GM18519 (cell line): ENCODE measurements at regions not wholly inside any gene's neighbourhood (a gene's known extent, or its start where the extent isn't known, plus 50 kb on each side); places are given as distances from the start of the nearest gene placed in this dataset.
"Not testable (repeated sequence)": the region's sequence is repeated elsewhere in the genome, so short reads cannot be mapped to it uniquely, and the experiment has no call there.

Source experiments
- ATAC-seq: cut with Tn5 transposase; IDR thresholded peaks from one replicate; pipeline ENCODE4 v1.9.1; 2021; ENCODE audit warnings: mild to moderate bottlenecking, moderate library complexity; ENCODE audit not compliant: unreplicated experiment, low FRiP score

GRCh38 chr19:28297036-28297435, 915.9 kb downstream of the UQCRFS1 start:
- no peak for ATAC-seq

DNA sequence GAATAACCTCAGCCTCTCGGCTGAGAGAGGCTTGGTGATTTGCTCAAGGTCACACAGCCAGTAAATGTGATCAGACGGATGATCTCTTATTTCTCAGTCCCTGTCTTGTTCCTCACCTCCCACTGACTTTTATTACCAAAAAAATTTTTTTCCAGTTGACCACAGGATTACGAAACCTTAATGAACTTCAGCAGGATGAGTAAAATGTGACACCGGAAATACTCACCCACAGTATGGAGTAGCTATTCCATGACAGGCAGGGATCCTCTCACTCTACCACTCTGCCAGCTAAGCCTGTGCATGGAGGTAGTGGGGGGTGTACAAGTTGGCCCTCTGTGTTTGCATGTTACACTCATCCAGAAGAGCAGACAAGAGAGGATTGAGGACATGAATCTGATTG, 916.4 kb downstream of the UQCRFS1 start:
- ATAC-seq: no peak

GRCh38 chr19:28294975-28295374, 918.0 kb downstream of the UQCRFS1 start:
- not testable (repeated sequence) for ATAC-seq

GRCh38 chr19:28294395-28294794, 918.6 kb downstream of the UQCRFS1 start:
- ATAC-seq: no peak

GRCh38 chr19:28293685-28294084, 919.3 kb downstream of the UQCRFS1 start:
- ATAC-seq: no peak

DNA sequence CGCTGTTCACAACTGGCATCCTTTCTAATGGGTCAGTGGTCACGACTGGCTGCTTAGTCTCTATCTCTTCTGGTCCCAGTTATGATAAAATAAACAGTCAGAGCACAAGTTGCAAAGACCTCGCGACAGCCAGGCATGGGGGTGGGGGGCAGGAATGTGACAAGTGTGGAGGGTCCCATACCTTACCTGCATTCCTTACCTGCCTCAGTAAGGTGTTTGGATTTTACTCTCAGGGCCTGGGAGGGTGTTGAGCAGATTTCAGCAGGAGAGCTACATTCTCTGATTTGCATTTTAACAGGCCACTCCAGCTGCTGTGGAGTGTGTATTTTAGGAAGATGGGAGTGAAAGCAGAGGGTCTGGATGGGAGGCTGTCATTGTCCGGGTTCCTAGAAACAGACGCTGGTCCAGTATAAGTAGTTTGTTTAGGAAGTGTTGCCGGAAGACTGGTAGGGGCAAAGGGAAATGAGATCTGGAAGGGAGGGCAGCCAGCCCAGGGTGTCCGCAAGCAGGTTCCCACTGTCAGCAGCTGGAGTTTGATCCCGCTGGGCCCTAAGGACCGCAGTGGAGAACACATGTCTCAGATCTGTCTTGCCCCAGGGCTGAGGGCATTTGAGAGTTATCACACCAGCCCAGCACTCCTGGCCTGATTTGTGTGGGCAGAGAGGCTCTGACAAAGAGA, 920.0 kb downstream of the UQCRFS1 start:
- ATAC-seq: no peak

DNA sequence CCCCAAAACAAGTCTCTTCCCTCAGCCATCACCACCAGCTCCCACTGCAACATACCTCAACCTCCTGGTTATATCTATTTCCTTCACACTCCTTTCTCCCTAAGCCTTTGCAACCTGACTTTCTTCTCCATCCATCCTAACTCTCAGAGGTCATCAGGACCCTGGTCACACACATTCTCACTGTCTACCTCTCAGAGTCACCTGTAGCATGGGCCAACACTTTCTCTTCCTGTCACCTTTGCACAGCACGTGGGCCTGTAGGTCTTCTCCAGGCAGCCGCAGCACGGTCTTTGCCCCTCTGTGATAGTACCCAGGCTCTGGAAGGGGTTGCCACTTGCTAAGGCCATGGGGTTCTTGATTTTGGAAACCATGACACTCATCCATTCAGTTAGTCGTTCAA, 921.1 kb downstream of the UQCRFS1 start:
- no peak for ATAC-seq

DNA sequence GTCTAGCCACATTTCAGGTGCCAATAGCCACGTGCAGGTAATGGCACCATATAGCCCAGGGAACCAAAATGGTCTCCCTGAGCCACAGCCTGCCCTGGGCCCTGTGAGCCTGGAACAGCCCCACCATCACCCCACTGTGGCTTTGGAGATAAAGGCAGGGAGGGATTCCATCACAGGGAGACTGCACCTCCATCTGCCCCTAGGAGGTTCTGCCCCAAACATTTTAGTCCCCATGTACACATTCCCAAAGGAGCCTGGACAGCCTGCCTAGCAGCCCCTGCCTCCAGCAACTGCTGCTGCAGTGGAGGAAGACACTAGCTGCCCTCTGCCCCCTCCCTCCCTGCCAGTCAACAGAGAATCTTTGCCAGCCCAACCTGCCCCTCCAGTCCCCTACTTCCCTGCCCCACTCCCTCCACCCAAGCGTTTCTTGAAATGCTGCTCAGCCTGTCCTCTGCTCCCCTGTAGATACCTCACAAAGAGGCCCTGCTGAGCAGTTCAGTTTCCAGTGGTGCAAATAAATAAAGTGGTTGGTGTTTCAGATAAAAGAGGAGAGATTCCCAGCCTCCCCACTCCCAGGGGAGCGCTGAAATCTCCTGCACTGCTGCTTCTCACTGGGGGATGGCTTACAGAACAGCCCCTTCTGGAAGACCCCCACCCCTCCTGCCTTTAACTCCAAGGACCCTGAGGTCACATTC, 921.8 kb downstream of the UQCRFS1 start:
- no peak for ATAC-seq

- ATAC-seq: no peak
Observed at GRCh38 chr19:28289295-28290063, 923.5 kb downstream of the UQCRFS1 start.

GRCh38 chr19:28288572-28289264, 924.2 kb downstream of the UQCRFS1 start:
- ATAC-seq: no peak

- ATAC-seq: no peak
Observed at GRCh38 chr19:28285917-28286316, 927.0 kb downstream of the UQCRFS1 start.

DNA sequence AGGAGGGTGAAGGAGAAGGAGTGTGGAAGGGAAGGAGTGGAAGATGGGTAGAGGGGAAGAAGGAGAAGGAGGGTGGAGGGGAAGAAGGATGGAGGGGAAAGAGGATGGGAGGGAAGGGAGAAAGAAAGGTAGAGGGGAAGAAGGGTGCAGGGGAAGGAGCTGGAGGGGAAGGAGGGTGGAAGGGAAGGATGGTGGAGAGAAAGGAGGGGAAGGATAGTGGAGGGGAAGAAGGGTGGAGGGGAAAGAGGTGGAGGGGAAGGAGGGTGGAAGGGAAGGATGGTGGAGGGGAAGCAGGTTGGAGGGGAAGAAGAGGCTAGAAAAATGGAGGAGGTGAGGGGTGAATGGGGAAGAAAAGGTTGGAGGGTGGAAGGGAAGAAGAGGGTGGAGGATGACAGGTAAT, 927.9 kb downstream of the UQCRFS1 start:
- ATAC-seq: no peak

DNA sequence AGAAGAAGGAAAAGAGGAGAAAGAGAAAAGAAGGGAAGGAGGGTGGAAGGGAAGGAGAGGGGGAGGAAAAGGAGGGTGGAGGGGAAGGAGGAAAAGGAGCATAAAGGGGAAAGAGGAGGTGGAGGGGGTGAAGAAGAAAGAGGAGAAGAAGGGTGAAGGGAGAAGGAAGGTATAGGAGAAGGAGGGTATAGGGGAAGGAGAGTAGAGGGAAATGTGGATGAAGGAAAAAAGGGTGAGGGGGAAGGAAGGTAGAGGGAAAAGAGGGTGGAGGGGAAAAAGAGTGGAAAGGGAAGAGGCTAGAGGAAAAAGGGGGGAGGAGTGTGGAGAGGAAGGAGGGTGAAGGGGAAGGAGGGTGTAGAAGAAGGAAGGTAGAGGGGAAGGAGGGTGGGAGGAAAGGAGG, 928.6 kb downstream of the UQCRFS1 start:
- no peak for ATAC-seq

DNA sequence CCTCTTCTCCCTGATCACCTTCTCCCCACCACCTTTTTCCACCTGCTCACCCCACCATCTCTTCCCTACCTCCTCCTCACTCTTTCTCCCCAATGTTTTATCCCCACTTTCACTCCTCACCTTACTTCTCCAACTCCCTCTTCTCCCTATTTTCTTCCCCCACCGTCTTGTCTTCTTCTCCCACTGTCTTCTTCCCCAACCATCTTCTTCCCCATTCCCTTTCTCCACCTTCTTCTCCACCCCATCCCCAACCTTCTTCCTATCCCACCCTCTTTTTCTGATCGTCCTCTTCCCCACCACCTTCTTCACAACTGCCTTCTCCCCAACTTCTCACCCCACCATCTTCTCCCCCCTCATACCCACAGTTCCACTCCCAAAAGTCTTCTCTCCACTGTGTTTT, 929.4 kb downstream of the UQCRFS1 start:
- ATAC-seq: no peak

- ATAC-seq: no peak
Observed at GRCh38 chr19:28281676-28282075, 931.3 kb downstream of the UQCRFS1 start.

- no peak for ATAC-seq
Observed at GRCh38 chr19:28264556-28264955, 948.4 kb downstream of the UQCRFS1 start.

DNA sequence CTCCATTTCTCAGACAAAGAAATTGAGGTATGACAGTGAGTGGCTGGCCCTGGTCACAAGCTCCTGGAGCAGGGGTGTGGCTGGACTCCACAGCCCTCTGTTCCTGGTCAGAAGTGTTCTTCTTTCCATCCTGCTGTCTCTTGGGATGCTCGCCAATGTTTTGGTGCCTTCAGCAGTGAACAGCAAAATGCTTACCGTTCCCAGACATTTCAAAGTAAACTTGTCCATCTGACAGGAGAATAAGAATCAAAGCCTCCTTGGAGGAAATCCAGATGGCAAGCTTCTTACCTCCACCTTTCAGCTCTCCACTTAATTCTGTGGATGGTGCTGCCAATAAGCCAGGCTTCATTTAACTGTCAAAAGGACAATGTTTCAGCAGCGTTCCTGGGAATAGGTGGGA, 954.1 kb downstream of the UQCRFS1 start:
- ATAC-seq: no peak

DNA sequence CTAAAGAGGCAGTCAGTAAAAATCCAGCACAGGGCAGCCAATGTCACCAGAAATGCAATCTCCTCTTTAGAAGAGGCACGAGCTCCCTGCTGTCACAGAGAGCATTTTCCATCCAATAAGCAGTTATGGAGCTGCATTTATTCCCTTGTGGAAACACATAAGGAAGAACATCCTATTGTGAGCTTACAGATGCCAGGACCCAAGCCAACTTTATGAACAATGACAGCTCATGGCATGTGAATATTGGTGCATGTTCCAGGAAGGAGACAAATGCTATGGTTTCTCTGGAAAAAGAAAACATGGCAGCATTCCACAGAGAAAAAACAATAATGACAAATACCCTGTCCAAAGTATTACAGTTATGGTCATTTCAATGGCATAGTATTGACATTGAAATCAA, 955.6 kb downstream of the UQCRFS1 start:
- no peak for ATAC-seq

- ATAC-seq: no peak
Observed at GRCh38 chr19:28247243-28247642, 965.7 kb downstream of the UQCRFS1 start.

DNA sequence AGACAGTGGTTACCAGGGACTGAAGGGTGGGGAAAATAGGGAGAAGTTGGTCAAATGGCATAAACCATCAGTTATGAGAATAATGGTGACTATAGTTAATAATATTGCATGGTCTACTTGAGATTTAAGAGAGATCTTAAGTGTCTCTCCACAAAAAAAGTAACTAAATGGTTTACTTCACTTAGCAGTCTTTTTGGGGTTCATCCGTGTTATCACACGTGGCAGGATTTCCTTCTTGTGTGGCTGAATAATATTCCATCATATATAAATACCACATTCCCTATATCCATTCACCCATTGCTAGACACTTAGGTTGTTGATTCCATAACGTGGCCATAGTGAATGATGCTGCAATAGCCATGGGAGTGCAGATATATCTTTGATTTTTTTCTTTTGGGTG, 967.0 kb downstream of the UQCRFS1 start:
- no peak for ATAC-seq

DNA sequence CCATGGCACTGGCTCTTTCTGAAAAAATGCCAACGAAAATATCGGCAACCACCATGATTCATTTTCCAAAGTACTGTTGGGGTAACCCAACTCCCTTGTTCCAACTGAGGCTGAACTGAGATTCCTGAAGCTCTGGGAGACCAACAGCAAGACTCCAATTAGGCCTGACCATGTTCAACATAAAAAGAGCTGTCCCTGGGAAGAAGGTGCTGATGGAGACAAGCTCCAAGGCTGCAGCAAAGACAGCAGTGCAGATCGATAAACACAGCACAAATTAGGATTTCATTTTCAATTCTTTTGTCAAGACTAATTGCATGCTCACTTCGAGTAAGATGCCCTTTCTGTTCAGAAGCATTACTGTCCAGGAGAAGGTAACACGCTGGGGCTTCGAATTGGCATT, 968.0 kb downstream of the UQCRFS1 start:
- ATAC-seq: no peak
